ENCODE measurements at regions not wholly inside any gene's neighbourhood (a gene's known extent, or its start where the extent isn't known, plus 50 kb on each side); places are given as distances from the start of the nearest gene placed in this dataset.

- TF ChIP-seq, protein P1, sequence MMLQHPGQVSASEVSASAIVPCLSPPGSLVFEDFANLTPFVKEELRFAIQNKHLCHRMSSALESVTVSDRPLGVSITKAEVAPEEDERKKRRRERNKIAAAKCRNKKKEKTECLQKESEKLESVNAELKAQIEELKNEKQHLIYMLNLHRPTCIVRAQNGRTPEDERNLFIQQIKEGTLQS (CRISPR knock-in tag; IDR thresholded peaks at IDR 0.05): no peak
- no peak for TF ChIP-seq ZNF281 (CRISPR knock-in tag; IDR thresholded peaks at IDR 0.05; ENCODE audit: borderline replicate concordance)
- no peak for TF ChIP-seq POLR2A (IDR thresholded peaks at IDR 0.05; ENCODE audit: insufficient read depth in 1 of 2, low read depth in 2 of 2, low read length in 2 of 2)
- no peak for TF ChIP-seq DNMT1 (CRISPR knock-in tag; IDR thresholded peaks at IDR 0.05)
- no peak for TF ChIP-seq ZNF724P (CRISPR knock-in tag; IDR thresholded peaks at IDR 0.05; ENCODE audit: borderline replicate concordance)
- TF ChIP-seq MEIS2 (CRISPR knock-in tag; IDR thresholded peaks at IDR 0.05): no peak
- TF ChIP-seq NR3C1 (CRISPR knock-in tag; IDR thresholded peaks at IDR 0.05): no peak
- no peak for TF ChIP-seq CTCF (CRISPR knock-in tag; IDR thresholded peaks at IDR 0.05)
- TF ChIP-seq, protein P2, sequence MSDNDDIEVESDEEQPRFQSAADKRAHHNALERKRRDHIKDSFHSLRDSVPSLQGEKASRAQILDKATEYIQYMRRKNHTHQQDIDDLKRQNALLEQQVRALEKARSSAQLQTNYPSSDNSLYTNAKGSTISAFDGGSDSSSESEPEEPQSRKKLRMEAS (IDR thresholded peaks at IDR 0.05): no peak
- TF ChIP-seq POLR2AphosphoS5 (IDR thresholded peaks at IDR 0.05; ENCODE audit: low read depth, low read length): no peak
Observed at GRCh38 chr20:63093966-63094766, 87.4 kb upstream of the BHLHE23 start.

Measured in HepG2 (cell line).